Kidney epithelial cell (primary cell): ENCODE measurements at regions not wholly inside any gene's neighbourhood (a gene's known extent, or its start where the extent isn't known, plus 50 kb on each side); places are given as distances from the start of the nearest gene placed in this dataset.

Experiments
- DNase-seq: peaks from one replicate; pipeline ENCODE4 v3.0.0-alpha.2; 2010; ENCODE audit warnings: low read depth
- H3K27me3 ChIP-seq: 2 replicates; pipeline ENCODE4 v1.6.0; 2011; ENCODE audit warnings: low read length; ENCODE audit not compliant: control insufficient read depth, insufficient read depth
- H3K36me3 ChIP-seq: 2 replicates; pipeline ENCODE4 v1.5.1; 2011; ENCODE audit warnings: low read length; ENCODE audit not compliant: control insufficient read depth, insufficient read depth
- H3K4me3 ChIP-seq: 2 replicates; pipeline ENCODE4 v1.5.1; 2011; ENCODE audit warnings: low read depth, mild to moderate bottlenecking, control low read depth, low read length
- CTCF ChIP-seq: IDR thresholded peaks from 2 replicates; pipeline ENCODE4 v1.5.1; 2011; ENCODE audit warnings: mild to moderate bottlenecking, moderate library complexity, low read length, control low read depth, inconsistent platforms; ENCODE audit not compliant: insufficient read depth, poor library complexity, severe bottlenecking

GRCh38 chr3:178170698-178171535 lies 365.3 kb upstream of the KCNMB2 start:
- Histone ChIP-seq H3K36me3 (no peaks in the 10 kb centered on the region), H3K27me3 (no peaks in the 10 kb centered on the region), H3K4me3 (no peak overlapping the region)
- TF ChIP-seq CTCF, result no peak
- peak; percentile 53 for DNase-seq

- H3K27me3 ChIP-seq, result no peaks in the 10 kb centered on the region
- DNase-seq, result no peak
- H3K4me3 ChIP-seq, result no peak overlapping the region
- H3K36me3 ChIP-seq, result no peaks in the 10 kb centered on the region
- no peak for TF ChIP-seq CTCF
Observed at GRCh38 chr3:178172121-178172520, 364.1 kb upstream of the KCNMB2 start.

GRCh38 chr3:178174201-178174915 lies 361.9 kb upstream of the KCNMB2 start:
- DNase-seq, result no peak
- Histone ChIP-seq H3K36me3 (no peaks in the 10 kb centered on the region), H3K4me3 (no peak overlapping the region), H3K27me3 (no peaks in the 10 kb centered on the region)
- no peak for TF ChIP-seq CTCF

GRCh38 chr3:178181088-178181487 lies 355.1 kb upstream of the KCNMB2 start:
- Histone ChIP-seq H3K4me3 (no peak overlapping the region), H3K36me3 (no peaks in the 10 kb centered on the region), H3K27me3 (no peaks in the 10 kb centered on the region)
- no peak for TF ChIP-seq CTCF
- no peak for DNase-seq

GRCh38 chr3:178181784-178182183 lies 354.5 kb upstream of the KCNMB2 start:
- Histone ChIP-seq H3K36me3 (no peaks in the 10 kb centered on the region), H3K4me3 (no peak overlapping the region), H3K27me3 (no peaks in the 10 kb centered on the region)
- TF ChIP-seq CTCF, result no peak
- no peak for DNase-seq

GRCh38 chr3:178182337-178182779 lies 353.9 kb upstream of the KCNMB2 start:
- DNase-seq, result no peak
- H3K36me3 ChIP-seq, result no peaks in the 10 kb centered on the region
- H3K27me3 ChIP-seq, result no peaks in the 10 kb centered on the region
- TF ChIP-seq CTCF, result no peak
- no peak overlapping the region for H3K4me3 ChIP-seq
